ENCODE measurements at regions not wholly inside any gene's neighbourhood (a gene's known extent, or its start where the extent isn't known, plus 50 kb on each side); places are given as distances from the start of the nearest gene placed in this dataset.

- no peak for TF ChIP-seq ZNF274 (IDR thresholded peaks at IDR 0.05; ENCODE audit: low read depth, low read length)
- TF ChIP-seq YY1 (IDR thresholded peaks at IDR 0.05; ENCODE audit: insufficient read depth, insufficient read length): no peak
Measured at GRCh38 chr2:126766969-126767296, 111.0 kb downstream of the GYPC start.
